ENCODE measurements at regions not wholly inside any gene's neighbourhood (a gene's known extent, or its start where the extent isn't known, plus 50 kb on each side); places are given as distances from the start of the nearest gene placed in this dataset.

DNA sequence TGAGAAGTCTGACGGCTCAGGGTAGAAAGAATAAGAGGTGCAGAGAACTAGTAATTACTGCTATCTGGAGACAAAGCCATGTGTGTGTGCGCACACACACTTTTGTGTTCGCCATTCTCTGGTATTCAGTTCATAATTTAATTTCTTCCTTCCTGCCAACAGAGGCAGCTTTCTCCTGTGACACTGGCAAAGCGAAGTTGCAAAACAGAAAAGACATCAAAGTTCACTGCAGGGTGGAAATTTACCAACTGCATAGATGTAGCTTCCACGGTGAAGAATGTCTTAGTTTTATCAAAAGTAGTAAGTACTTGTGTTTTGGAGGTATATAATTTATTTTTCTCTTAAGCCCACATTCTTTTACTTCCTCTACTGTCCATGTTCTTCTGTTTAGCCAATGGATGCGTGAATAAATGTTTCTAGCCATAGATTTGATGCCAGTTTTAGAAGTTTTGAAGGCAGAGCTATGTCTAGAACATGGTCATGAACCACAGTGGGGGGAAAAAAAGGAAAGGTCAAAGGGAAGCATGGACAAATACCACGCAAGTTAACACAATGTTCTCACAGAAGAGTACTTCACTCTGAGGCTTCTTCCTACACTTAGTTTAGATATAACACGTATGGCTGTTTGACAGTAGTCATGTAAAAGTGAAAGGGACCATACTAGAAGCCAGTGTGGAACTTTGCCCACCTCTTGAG is 536.5 kb upstream of the GRIA1 start:
- no peaks in the 10 kb centered on the region for H3K36me3 ChIP-seq
- H3K27ac ChIP-seq, result no peak overlapping the region
- no peaks in the 10 kb centered on the region for H3K27me3 ChIP-seq
- no peaks in the 10 kb centered on the region for H3K9me3 ChIP-seq
- H3K4me3 ChIP-seq, result no peak overlapping the region
- DNase-seq (ENCODE audit: low spot score in 2 of 2), result no peak
- TF ChIP-seq EP300 (IDR thresholded peaks at IDR 0.05) (no peak), POLR2AphosphoS5 (IDR thresholded peaks at IDR 0.05) (no peak), POLR2A (IDR thresholded peaks at IDR 0.05) (no peak)
- TF ChIP-seq, protein P1, sequence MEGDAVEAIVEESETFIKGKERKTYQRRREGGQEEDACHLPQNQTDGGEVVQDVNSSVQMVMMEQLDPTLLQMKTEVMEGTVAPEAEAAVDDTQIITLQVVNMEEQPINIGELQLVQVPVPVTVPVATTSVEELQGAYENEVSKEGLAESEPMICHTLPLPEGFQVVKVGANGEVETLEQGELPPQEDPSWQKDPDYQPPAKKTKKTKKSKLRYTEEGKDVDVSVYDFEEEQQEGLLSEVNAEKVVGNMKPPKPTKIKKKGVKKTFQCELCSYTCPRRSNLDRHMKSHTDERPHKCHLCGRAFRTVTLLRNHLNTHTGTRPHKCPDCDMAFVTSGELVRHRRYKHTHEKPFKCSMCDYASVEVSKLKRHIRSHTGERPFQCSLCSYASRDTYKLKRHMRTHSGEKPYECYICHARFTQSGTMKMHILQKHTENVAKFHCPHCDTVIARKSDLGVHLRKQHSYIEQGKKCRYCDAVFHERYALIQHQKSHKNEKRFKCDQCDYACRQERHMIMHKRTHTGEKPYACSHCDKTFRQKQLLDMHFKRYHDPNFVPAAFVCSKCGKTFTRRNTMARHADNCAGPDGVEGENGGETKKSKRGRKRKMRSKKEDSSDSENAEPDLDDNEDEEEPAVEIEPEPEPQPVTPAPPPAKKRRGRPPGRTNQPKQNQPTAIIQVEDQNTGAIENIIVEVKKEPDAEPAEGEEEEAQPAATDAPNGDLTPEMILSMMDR (IDR thresholded peaks at IDR 0.05), result no peak
- no peaks in the 10 kb centered on the region for H3K4me1 ChIP-seq
- 76% methylated on average over 8 of the region's 8 CpGs for WGBS

DNA sequence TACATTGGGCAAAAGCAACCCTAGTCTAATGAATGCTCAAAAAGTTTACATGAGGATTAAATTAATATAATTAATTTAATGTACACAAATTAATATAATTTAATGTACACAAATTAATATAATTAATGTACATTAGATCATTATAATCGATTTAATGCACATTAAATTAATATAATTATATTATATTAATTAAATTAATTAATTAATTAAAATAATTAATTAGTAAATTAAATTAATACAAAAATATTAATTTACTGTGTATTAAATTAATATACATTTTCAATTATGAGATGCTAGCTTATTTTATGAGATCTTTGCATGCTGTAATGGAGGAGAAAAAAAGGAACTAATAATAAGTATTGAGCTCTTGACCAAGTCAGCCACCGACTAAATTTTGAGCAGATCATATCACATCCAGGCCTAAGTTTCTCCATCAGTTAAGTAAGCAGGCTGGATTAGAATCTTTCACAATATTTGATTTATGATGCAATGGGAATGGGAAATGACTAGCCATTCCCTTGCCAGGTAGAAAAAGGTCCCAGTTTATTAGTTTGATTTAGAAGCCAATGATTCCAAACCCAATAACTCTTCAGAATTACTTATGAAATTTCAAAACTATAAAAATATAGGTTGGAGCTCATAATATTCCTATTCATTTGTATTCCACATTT is 533.4 kb upstream of the GRIA1 start:
- TF ChIP-seq, protein P1 (IDR thresholded peaks at IDR 0.05), result no peak
- no peak overlapping the region for H3K4me3 ChIP-seq
- H3K4me1 ChIP-seq, result no peaks in the 10 kb centered on the region
- no peaks in the 10 kb centered on the region for H3K36me3 ChIP-seq
- no peaks in the 10 kb centered on the region for H3K9me3 ChIP-seq
- H3K27ac ChIP-seq, result no peak overlapping the region
- no peak for DNase-seq (ENCODE audit: low spot score in 2 of 2)
- no peaks in the 10 kb centered on the region for H3K27me3 ChIP-seq
- WGBS, result 76% methylated on average over 2 of the region's 2 CpGs

DNA sequence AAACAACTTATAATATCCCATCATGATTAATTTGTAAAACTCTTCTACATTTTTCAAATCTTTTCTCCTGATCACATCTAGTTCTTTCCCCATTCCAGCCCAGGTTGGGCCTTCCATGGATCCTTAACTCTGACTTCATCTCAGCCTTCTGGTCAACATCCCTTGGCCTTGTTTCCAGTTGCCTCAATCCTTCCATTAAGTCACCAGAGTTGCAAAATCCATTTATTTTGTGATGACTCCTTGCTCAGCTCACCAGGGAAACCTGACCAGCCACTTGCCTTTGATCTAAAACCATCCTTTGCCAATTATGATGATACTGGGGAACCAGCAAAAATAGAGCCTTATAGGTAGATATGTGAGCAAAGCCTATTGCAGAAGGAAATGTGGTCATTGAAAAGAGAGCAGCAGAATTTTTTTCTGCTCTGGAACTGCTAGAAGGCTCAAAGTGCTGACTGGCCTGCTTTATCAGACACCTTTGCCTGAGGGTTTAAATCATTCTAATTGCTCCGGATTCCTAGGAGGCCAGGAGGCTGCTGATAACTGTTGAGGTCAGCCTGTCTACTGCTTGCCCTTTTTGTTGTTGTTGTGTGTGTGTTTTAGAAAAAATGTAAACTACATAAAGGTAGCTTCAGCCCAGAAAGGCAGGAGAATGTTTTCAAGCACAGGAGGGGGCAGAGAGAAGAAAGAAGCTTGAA is 512.2 kb upstream of the GRIA1 start:
- DNase-seq (ENCODE audit: low spot score in 2 of 2), result no peak
- no peak for TF ChIP-seq EP300 (IDR thresholded peaks at IDR 0.05)
- no peak for TF ChIP-seq POLR2AphosphoS5 (IDR thresholded peaks at IDR 0.05)
- TF ChIP-seq, protein P1 (IDR thresholded peaks at IDR 0.05), result no peak
- TF ChIP-seq POLR2A (IDR thresholded peaks at IDR 0.05), result no peak
- 43% methylated on average over 1 of the region's 1 CpG for WGBS
- no peaks in the 10 kb centered on the region for H3K4me1 ChIP-seq
- H3K27ac ChIP-seq, result no peak overlapping the region
- no peaks in the 10 kb centered on the region for H3K9me3 ChIP-seq
- no peak overlapping the region for H3K4me3 ChIP-seq
- no peaks in the 10 kb centered on the region for H3K27me3 ChIP-seq
- H3K36me3 ChIP-seq, result no peaks in the 10 kb centered on the region

DNA sequence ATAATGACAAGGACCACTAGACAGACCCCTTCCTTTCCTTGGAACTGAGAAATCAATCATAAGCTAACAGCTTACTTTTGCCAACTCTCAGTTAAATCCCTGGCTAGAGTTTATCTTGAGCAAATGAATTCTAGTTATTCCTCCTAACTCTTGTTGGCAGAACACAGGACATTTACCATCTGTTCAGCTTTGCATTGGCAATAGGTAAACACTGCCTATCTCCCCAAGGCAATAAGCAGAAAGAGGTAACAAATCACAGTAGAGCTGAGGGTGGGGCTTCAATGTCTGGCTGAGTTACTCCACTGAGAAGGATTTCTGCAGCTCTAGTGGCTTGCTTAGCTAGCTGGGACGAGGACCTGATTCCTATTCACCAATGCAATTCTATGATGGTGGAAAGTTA is 503.3 kb upstream of the GRIA1 start:
- no peaks in the 10 kb centered on the region for H3K4me1 ChIP-seq
- no peaks in the 10 kb centered on the region for H3K9me3 ChIP-seq
- TF ChIP-seq, protein P1 (IDR thresholded peaks at IDR 0.05), result no peak
- TF ChIP-seq POLR2AphosphoS5 (IDR thresholded peaks at IDR 0.05) (no peak), POLR2A (IDR thresholded peaks at IDR 0.05) (no peak), EP300 (IDR thresholded peaks at IDR 0.05) (no peak)
- 35% methylated on average over 1 of the region's 1 CpG for WGBS
- DNase-seq (ENCODE audit: low spot score in 2 of 2), result no peak
- H3K27ac ChIP-seq, result no peak overlapping the region
- no peaks in the 10 kb centered on the region for H3K27me3 ChIP-seq
- H3K36me3 ChIP-seq, result no peaks in the 10 kb centered on the region
- H3K4me3 ChIP-seq, result no peak overlapping the region

DNA sequence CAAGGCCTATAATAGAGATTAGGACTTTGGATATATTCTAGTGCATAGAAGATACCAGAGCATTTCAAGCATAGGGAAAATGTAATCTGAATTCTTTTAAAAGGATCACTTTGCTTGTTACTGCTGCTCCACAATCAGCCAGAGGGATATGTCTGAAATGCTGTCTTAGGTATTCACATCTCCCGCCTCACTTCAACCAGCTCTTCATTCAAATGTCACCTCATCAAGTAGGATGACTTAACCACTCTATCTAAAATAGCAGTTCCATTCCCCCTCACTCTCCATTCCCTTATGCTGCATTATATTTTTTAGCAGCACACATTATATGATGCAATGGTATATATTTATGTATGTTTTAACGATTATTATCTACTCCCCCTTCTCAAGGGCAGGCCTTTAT is 500.3 kb upstream of the GRIA1 start:
- 90% methylated on average over 2 of the region's 2 CpGs for WGBS
- TF ChIP-seq EP300 (IDR thresholded peaks at IDR 0.05), result no peak
- TF ChIP-seq, protein P1 (IDR thresholded peaks at IDR 0.05), result no peak
- no peak for TF ChIP-seq POLR2AphosphoS5 (IDR thresholded peaks at IDR 0.05)
- TF ChIP-seq POLR2A (IDR thresholded peaks at IDR 0.05), result no peak

More for the DNA sequence above, 500.3 kb upstream of the GRIA1 start:
- DNase-seq (ENCODE audit: low spot score in 2 of 2), result no peak
- Histone ChIP-seq H3K4me3 (no peak overlapping the region), H3K9me3 (no peaks in the 10 kb centered on the region), H3K27ac (no peak overlapping the region), H3K4me1 (no peaks in the 10 kb centered on the region), H3K36me3 (no peaks in the 10 kb centered on the region), H3K27me3 (no peaks in the 10 kb centered on the region)
